ENCODE measurements at regions not wholly inside any gene's neighbourhood (a gene's known extent, or its start where the extent isn't known, plus 50 kb on each side); places are given as distances from the start of the nearest gene placed in this dataset.

DNA sequence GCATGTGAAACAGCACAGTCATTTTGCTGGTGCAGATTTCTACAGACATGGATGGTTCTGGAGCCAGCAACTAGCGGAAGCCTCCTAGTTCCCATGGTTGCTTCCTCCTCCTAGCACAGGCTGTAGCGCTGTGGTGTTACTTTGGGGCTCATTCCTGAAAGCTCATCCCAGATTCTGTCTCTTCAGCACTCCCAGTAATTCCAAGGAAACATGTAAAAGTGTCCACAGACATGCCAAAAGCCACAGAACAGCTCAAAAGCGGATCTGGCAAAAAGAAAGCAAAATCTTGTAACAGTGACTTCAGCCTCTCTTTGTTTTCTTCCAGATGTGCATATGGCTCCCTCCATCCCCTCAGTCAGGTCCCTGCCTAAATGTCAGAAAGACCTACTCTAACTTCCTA is 144.1 kb downstream of the CEP120 start:
- TF ChIP-seq, protein P1, sequence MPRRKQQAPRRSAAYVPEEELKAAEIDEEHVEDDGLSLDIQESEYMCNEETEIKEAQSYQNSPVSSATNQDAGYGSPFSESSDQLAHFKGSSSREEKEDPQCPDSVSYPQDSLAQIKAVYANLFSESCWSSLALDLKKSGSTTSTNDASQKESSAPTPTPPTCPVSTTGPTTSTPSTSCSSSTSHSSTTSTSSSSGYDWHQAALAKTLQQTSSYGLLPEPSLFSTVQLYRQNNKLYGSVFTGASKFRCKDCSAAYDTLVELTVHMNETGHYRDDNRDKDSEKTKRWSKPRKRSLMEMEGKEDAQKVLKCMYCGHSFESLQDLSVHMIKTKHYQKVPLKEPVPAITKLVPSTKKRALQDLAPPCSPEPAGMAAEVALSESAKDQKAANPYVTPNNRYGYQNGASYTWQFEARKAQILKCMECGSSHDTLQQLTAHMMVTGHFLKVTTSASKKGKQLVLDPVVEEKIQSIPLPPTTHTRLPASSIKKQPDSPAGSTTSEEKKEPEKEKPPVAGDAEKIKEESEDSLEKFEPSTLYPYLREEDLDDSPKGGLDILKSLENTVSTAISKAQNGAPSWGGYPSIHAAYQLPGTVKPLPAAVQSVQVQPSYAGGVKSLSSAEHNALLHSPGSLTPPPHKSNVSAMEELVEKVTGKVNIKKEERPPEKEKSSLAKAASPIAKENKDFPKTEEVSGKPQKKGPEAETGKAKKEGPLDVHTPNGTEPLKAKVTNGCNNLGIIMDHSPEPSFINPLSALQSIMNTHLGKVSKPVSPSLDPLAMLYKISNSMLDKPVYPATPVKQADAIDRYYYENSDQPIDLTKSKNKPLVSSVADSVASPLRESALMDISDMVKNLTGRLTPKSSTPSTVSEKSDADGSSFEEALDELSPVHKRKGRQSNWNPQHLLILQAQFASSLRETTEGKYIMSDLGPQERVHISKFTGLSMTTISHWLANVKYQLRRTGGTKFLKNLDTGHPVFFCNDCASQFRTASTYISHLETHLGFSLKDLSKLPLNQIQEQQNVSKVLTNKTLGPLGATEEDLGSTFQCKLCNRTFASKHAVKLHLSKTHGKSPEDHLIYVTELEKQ (tag by site-specific recombination; IDR thresholded peaks at IDR 0.05; ENCODE audit: borderline replicate concordance), result no peak
- TF ChIP-seq GLI2 (tag by site-specific recombination; IDR thresholded peaks at IDR 0.05; ENCODE audit: borderline replicate concordance, low read depth) (no peak), ZNF707 (tag by site-specific recombination; IDR thresholded peaks at IDR 0.05) (no peak), RBAK (tag by site-specific recombination; IDR thresholded peaks at IDR 0.05) (no peak), GLIS2 (tag by site-specific recombination; IDR thresholded peaks at IDR 0.05) (no peak), ZNF76 (tag by site-specific recombination; IDR thresholded peaks at IDR 0.05; ENCODE audit: borderline replicate concordance, low read depth) (no peak), ZNF473 (tag by site-specific recombination; IDR thresholded peaks at IDR 0.05) (no peak), ZSCAN16 (tag by site-specific recombination; IDR thresholded peaks at IDR 0.05) (no peak)
- Histone ChIP-seq H3K4me3 (ENCODE audit: low read depth, low read length) (no peak overlapping the region), H3K36me3 (ENCODE audit: control insufficient read depth in 2 of 2, insufficient read depth in 1 of 2, low read length in 2 of 2) (no peaks in the 10 kb centered on the region), H3K27ac (ENCODE audit: extremely low read depth, low read depth, low read length) (no peak overlapping the region), H3K4me1 (ENCODE audit: control insufficient read depth, insufficient read depth, low read length) (peaks cover 9% of the 10 kb centered on the region; the same call in 1 of the 2 replicates), H3K9me3 (ENCODE audit: control insufficient read depth, insufficient read depth, low read depth, low read length) (no peaks in the 10 kb centered on the region)
- ChIA-PET CTCF (interaction anchor here (1.0 kb wide), 1 partner anchor 17 kb away, joined by 3 read pairs; no protein-coding TSS in a partner anchor), POLR2A (no interaction called here)

DNA sequence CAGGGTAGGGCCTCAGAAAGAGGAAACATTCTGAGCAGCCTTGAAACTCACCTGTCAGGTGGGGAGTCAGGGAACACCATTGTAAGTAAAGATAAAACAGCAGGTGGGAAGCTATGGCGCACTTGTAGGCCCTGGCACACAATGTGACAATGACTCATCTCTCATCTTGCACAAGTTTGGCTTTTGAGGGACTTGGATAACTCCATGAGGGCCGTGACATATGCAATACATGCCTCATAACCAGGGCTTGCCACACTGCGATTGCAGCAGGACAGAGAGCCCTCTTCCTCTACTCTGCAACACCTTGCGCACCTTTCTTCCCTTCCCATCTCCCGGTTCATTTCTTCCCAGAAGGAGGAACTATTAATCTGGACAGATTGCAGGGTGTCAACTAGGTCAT is 144.9 kb downstream of the CEP120 start:
- Histone ChIP-seq H3K27ac (ENCODE audit: extremely low read depth, low read depth, low read length) (no peak overlapping the region), H3K4me1 (ENCODE audit: control insufficient read depth, insufficient read depth, low read length) (peaks cover 6% of the 10 kb centered on the region; the same call in 1 of the 2 replicates), H3K4me3 (ENCODE audit: low read depth, low read length) (no peak overlapping the region), H3K9me3 (ENCODE audit: control insufficient read depth, insufficient read depth, low read depth, low read length) (no peaks in the 10 kb centered on the region), H3K36me3 (ENCODE audit: control insufficient read depth in 2 of 2, insufficient read depth in 1 of 2, low read length in 2 of 2) (no peaks in the 10 kb centered on the region)
- ChIA-PET POLR2A (no interaction called here), CTCF (interaction anchor here (0.6 to 1.0 kb wide), 3 partner anchors 15 to 574 kb away, joined by 3 to 5 read pairs (median 3); no protein-coding TSS in a partner anchor)
- TF ChIP-seq BCL6B (tag by site-specific recombination; IDR thresholded peaks at IDR 0.05) (0 out of 2 replicates have a peak, but pooled peaks have one; percentile 24), KLF7 (tag by site-specific recombination; IDR thresholded peaks at IDR 0.05; ENCODE audit: borderline replicate concordance) (no peak), ZNF830 (tag by site-specific recombination; IDR thresholded peaks at IDR 0.05; ENCODE audit: low read depth) (no peak), ZIC2 (tag by site-specific recombination; IDR thresholded peaks at IDR 0.05) (peak; percentile 14; the same call in 1 of the 2 replicates), ZNF660 (tag by site-specific recombination; IDR thresholded peaks at IDR 0.05) (no peak), ZXDB (tag by site-specific recombination; IDR thresholded peaks at IDR 0.05) (no peak)

DNA sequence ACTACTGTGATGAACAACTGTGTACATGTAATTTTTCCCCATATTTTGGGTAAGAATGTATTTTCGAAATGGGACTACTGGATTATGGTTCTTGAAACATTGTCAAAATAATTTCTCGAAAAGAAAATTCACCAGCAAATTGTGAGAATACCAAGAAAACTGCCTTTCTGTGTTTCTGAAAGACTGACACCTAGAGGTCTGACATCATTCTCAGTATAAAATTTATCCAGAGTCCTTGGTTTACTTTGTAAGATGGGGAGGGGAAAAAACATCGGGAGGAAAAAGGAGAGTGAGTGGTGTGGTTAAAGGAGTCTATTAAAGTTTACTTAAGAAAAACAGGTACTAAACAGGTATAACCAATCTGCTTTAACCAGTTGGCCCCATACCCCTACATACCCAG is 149.2 kb downstream of the CEP120 start:
- POLR2A ChIA-PET, result no interaction called here
- CTCF ChIA-PET, result no interaction called here
- H3K27ac ChIP-seq (ENCODE audit: extremely low read depth, low read depth, low read length), result no peak overlapping the region
- H3K4me3 ChIP-seq (ENCODE audit: low read depth, low read length), result no peak overlapping the region
- no peaks in the 10 kb centered on the region for H3K4me1 ChIP-seq (ENCODE audit: control insufficient read depth, insufficient read depth, low read length)
- TF ChIP-seq ZBTB20 (tag by site-specific recombination; IDR thresholded peaks at IDR 0.05) (peak; percentile 62; the same call in 1 of the 2 replicates), ZNF623 (tag by site-specific recombination; IDR thresholded peaks at IDR 0.05) (no peak)
- no peaks in the 10 kb centered on the region for H3K36me3 ChIP-seq (ENCODE audit: control insufficient read depth in 2 of 2, insufficient read depth in 1 of 2, low read length in 2 of 2)
- no peaks in the 10 kb centered on the region for H3K9me3 ChIP-seq (ENCODE audit: control insufficient read depth, insufficient read depth, low read depth, low read length)
